ENCODE measurements at regions not wholly inside any gene's neighbourhood (a gene's known extent, or its start where the extent isn't known, plus 50 kb on each side); places are given as distances from the start of the nearest gene placed in this dataset.

- Histone ChIP-seq H3K56ac (ENCODE audit: insufficient read length, low read depth, low read length) (no peak overlapping the region), H2AK5ac (ENCODE audit: insufficient read length, low read length) (no peak overlapping the region), H2BK15ac (ENCODE audit: low read depth, low read length) (no peak overlapping the region), H3K23ac (ENCODE audit: insufficient read length, low read depth, low read length) (no peak overlapping the region), H2AFZ (ENCODE audit: low read length) (no peak overlapping the region), H3K4me1 (ENCODE audit: insufficient read depth, low read length) (peaks cover 8% of the 10 kb centered on the region; the same call in 1 of the 2 replicates), H4K91ac (ENCODE audit: insufficient read length, low read depth, low read length) (no peak overlapping the region), H3K4ac (ENCODE audit: low read depth, low read length) (no peak overlapping the region), H2BK12ac (ENCODE audit: insufficient read length, low read depth, low read length) (no peak overlapping the region), H3K14ac (ENCODE audit: insufficient read depth, low read length) (no peak overlapping the region), H3T11ph (ENCODE audit: low read length) (no peak overlapping the region), H4K20me1 (ENCODE audit: control insufficient read depth, insufficient read depth, insufficient read length) (no peaks in the 10 kb centered on the region), H3K9ac (ENCODE audit: extremely low read depth, insufficient read length, low read length) (no peak overlapping the region), H2BK120ac (ENCODE audit: low read depth, low read length, poor library complexity, severe bottlenecking) (no peak overlapping the region), H4K8ac (replicated peaks; ENCODE audit: insufficient read length, low read depth, low read length) (no peak overlapping the region), H3K4me2 (ENCODE audit: insufficient read depth, insufficient read length, low read length) (no peak overlapping the region), H3K9me3 (ENCODE audit: control insufficient read depth, low read depth, low read length) (no peaks in the 10 kb centered on the region), H3K79me2 (ENCODE audit: insufficient read depth, low read length) (no peaks in the 10 kb centered on the region), H4K5ac (ENCODE audit: insufficient read length, low read depth, low read length) (no peak overlapping the region), H3K18ac (ENCODE audit: insufficient read length, low read depth, low read length) (no peak overlapping the region), H3K23me2 (ENCODE audit: insufficient read length, low read depth, low read length, poor library complexity, severe bottlenecking) (no peaks in the 10 kb centered on the region), H3K79me1 (ENCODE audit: insufficient read depth, low read depth, low read length, poor library complexity, severe bottlenecking) (no peaks in the 10 kb centered on the region), H2BK20ac (ENCODE audit: low read depth, low read length, poor library complexity, severe bottlenecking) (no peak overlapping the region), H2BK5ac (ENCODE audit: insufficient read length, low read length) (no peak overlapping the region), H3K27ac (ENCODE audit: insufficient read length, low read depth, low read length) (no peak overlapping the region), H3K27me3 (ENCODE audit: insufficient read depth, low read length) (no peaks in the 10 kb centered on the region)
- no peak for TF ChIP-seq CTCF (conservative IDR thresholded peaks at IDR 0.05)
- Mint-ChIP-seq H3K27ac (no peak overlapping the region), H3K4me1 (peaks cover 25 to 27% of the 10 kb centered on the region in 2 experiments), H3K27me3 (ENCODE audit: low read depth) (peaks cover 5% of the 10 kb centered on the region), H3K36me3 (ENCODE audit: insufficient read depth in 1 of 3, low read depth in 3 of 3) (no peaks in the 10 kb centered on the region), H3K9me3 (peaks cover 0 to 1% of the 10 kb centered on the region in 2 experiments; a peak in 1 of 5 replicates), H3K4me3 (no peak overlapping the region)
- no CpG with 5 or more reads among the region's 4 CpGs for WGBS (ENCODE audit: extremely low coverage, insufficient read length, low lambda C conversion rate)
- DNase-seq: no peak
Observed at GRCh38 chr12:11509326-11509725, 114.0 kb upstream of the PRB2 start.
